AG20443 (cell line): ENCODE measurements at regions not wholly inside any gene's neighbourhood (a gene's known extent, or its start where the extent isn't known, plus 50 kb on each side); places are given as distances from the start of the nearest gene placed in this dataset.
"Not testable (repeated sequence)": the region's sequence is repeated elsewhere in the genome, so short reads cannot be mapped to it uniquely, and the experiment has no call there.

Experiments used
- DNase-seq: peaks from one replicate; pipeline ENCODE4 v3.0.0; 2012; ENCODE audit warnings: low spot score, mixed read lengths

DNA sequence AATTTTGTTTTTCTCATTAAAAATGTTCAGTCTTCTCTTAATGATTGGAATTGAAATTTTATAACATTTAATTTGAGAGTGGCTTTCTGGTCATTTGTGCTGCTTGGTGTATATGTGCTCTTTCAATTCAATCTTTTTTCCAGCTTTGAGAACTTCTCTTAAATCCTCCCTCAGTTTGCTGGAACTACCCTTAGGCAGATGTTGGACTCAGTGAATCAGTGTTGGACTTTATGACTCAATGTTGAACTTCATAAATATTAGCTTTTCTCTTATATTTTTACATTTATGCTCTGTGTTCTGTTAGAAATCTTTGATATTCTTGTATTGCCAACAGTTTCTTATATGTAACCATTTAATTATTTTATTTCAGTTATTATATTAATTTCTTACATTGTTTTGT is 935.5 kb upstream of the FBXO33 start:
- no peak for DNase-seq

DNA sequence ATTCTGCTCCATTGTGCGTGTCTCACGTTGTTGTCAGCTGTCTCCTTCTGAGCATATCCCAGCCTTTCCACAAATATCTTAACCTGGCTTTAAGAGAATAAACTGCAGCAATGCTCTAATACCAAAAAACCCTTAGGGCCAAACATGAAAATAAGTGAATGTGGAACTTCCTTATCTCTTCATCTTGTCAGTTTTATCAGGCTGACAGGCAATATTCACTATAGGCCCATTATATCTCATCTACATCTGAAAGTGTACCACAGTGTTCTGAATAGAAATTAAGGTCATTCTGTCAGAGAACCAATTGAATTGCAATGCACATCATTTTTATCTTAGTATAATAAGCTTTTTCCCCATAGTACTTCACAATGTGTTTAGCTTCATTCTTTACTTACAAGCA is 933.1 kb upstream of the FBXO33 start:
- no peak for DNase-seq

DNA sequence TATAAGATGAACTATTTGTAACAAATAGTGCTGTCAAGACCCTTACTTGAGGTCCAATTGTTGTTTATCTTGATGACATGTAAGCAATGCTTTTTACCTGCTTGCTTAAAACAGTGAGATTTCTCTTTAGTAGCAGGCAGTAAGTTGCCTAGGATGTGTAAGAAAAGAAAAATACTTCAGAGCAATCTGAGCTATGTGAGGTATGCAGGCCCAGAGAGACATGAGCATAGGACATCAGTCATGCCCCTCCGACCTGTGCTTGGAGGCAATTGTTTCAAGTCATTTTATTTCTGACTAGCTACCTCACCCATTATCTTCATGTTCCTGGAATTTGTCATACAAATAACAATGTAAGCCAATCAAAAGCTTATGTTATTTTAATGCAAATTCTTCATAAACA is 930.6 kb upstream of the FBXO33 start:
- DNase-seq: no peak

DNA sequence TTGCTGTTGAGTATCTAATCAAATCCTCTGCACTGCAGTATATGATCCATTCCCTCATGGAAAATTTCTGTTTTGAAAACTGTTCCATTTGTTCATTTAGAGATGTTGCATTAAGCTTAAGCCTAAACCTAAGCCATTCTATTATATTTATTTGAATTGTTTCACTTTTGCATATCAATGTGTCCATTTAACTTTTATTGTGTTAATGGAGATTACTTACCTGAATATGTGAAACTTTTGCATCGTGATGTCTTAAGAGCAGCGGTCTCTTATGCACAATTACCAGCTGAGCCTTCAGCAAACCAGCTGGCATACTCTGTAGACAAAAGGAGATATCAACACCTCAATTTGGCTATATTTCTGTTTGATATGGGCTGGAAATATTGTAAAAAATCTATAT is 922.5 kb upstream of the FBXO33 start:
- DNase-seq: no peak

DNA sequence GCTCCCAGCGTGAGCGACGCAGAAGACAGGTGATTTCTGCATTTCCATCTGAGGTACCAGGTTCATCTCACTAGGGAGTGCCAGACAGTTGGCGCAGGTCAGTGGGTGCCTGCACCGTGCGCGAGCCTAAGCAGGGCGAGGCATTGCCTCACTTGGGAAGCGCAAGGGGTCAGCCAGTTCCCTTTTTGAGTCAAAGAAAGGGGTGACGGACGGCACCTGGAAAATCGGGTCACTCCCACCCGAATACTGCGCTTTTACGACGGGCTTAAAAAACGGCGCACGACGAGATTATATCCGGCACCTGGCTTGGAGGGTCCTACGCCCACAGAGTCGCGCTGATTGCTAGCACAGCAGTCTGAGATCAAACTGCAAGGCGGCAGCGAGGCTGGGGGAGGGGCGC is 915.9 kb upstream of the FBXO33 start:
- DNase-seq: not testable (repeated sequence)

DNA sequence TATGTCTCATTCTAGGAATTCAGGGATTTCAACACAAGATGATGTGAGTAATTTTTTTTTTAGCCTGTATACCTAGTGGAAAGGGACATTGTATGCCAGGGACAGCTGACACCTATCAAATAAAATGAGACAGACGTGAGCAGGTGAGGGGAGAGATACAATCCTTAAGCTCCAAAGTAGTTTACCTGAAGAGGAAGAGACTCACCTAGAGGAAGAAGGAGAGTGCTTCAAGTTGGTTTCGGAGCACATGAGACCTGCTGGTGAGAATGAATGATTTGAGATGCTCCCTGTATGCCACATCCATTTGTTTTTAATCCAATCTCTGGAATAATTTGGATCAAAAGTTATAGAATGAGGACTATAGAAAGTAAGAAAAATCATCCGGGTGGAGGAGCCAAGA is 915.4 kb upstream of the FBXO33 start:
- no peak for DNase-seq

DNA sequence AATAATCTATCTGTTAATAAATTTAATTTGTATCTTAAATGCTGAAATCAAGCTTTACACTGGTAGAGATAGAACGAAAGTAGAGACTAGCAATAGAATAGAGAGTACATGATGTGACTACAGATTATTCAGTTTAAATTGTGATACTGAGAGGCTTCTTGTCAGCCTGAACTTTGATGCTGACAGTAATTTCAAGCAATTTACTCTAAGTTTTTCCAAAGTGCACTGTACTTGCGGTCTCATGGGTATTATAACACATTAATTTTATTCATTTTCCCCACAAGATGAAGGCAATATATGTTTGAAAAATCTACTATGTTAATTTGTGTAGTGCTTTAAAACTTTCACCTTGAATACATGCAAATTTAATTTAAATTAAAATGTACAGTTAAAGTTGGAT is 914.0 kb upstream of the FBXO33 start:
- no peak for DNase-seq

DNA sequence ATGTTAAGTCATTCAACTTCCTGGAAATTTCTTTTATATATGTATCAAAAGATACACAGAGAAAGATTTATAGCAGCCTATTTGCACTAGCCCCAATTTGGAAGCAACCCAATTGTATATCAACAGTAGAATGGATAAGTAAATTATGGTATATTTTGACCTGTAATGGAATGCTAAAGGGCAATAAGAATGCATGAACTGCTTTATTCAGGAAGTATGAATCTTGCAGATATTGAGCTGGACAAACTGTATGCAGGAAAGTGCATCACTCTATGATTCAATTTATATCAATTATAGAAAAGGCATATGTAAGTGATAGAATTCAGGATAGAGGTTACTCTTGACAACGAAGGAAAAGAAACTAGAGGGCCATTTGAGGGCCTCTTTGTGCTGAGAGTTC is 913.1 kb upstream of the FBXO33 start:
- DNase-seq: no peak

DNA sequence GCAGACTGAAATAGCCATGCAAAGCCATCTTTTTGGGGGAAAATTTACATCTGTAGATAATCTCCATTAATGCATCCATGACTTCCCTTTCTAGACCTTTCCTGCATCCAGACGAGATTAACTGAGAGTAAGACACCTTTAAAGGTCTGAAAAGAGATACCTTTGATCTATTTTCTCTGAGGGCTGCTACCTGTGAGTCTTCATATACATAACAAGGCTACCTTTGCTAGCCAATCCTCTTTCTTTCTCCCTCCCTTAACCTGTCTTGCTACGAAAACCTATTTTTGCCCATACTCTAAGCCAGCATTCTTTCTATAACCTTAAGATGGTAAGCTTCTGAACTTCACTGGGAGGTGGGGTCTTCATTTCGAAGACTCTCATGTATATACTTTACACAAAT is 908.5 kb upstream of the FBXO33 start:
- DNase-seq: no peak

DNA sequence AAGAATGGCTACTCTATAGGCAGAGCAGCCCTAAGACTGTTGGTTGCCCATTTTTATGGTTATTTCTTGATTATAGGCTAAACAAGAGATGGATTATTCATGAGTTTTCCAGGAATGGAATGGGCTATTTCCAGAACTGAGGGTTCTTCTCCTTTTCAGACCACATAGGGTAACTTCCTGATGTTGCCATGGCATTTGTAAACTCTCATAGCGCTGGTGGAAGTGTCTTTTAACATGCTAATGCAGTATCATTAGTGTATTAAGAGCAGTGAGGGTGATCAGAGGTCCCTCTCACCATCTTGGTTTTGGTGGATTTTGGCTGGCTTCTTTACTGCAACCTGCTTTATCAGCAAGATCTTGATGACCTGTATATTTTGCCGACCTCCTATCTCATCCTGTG is 904.6 kb upstream of the FBXO33 start:
- no peak for DNase-seq

DNA sequence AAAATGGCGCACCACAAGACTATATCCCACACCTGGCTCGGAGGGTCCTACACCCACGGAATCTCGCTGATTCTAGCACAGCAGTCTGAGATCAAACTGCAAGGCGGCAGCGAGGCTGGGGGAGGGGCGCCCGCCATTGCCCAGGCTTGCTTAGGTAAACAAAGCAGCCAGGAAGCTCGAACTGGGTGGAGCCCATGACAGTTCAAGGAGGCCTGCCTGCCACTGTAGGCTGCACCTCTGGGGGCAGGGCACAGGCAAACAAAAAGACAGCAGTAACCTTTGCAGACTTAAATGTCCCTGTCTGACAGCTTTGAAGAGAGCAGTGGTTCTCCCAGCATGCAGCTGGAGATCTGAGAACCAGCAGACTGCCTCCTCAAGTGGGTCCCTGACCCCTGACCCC is 894.3 kb upstream of the FBXO33 start:
- DNase-seq: not testable (repeated sequence)

DNA sequence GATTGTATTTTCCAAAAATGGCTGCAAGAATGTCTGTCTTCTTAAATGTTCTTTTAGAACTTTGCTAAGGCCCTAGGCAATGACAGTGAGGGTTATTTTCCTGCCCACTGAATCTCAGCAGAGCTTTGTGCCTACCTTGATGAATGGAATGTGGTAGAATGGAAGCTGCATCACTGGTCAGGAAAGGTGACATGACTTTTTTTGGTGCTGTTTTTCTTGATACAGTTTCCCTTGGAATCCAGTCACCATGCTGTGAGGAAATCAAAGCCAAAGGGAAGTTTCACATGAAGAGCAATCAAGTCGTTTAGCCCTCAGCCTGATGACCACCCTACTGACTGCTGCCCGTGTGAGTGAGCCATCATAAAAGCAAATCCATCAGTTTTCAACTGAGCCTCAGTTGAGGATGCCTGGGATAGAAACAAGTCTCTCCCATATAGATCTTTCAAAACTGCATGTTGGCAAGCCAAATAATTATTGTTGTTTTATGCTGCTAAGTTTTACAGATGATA is 886.0 kb upstream of the FBXO33 start:
- no peak for DNase-seq

DNA sequence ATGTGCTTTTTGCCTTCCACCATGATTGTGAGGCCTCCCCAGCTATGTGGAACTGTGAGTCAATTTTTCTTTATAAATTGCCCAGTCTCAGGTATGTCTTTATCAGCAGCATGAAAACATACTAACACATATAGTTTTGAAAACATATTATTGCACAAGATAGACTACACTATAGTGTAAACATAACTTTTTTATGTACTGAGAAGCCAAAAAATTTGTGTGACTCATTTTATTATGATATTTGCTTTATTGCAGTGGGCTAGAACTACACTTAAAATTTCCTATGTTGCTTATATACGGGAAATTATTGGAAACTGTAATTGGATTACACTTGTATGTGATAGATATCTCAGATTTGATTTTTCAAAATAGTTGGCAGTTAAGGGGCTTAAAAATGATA is 885.5 kb upstream of the FBXO33 start:
- DNase-seq: no peak

DNA sequence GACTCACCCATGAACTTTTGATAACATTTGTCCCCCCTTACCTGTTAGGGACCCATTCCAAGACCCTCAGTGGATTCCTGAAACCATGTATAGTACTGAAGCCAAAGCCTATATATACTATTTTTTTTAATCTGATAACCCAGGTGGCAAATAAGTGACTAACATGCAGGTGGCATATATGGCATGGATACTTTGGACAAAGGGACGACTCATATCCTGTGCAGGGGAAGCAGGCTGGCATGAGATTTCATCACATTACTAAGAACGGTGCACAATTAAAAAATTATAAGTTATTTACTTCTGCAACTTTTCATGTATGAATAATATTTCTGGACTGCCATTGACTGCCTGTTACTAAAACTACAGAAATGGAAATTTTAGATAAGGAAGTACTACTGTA is 880.1 kb upstream of the FBXO33 start:
- no peak for DNase-seq

DNA sequence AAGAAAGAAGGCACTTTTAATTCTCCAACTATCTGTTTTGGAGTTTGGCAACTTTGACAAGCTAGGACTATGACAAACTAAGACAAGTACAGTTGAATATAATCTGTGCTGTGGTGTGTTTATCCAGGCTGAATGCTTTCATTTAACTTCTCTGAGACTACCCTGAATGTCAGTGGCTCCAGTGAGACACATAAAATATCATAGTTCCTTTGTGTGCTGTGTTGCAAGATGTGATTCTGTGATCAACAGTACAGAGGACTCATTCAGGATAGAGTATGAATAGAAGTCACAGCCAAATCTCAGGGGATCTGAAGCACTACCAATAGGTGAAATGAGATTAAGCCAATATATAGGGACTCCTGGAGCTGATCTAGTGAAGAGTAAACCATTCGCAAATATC is 876.9 kb upstream of the FBXO33 start:
- DNase-seq: no peak

DNA sequence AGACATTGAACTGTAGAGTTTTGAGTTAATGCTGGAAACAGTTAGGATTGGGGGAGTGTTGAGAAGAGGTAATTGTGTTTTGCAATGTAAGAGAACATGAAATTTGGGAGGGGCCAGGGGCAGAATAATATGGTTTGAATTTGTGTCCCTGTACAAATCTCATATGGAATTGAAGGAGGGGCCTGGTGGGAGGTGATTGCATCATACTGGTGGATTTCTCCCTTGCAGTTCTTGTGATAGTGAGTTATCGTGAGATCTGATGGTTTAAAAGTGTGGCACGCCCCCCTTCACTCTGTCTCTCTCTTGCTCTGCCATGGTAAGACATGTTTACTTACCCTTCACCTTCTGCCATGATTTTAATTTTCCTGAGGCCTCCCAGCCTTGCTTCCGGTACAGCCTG is 876.0 kb upstream of the FBXO33 start:
- DNase-seq: no peak

DNA sequence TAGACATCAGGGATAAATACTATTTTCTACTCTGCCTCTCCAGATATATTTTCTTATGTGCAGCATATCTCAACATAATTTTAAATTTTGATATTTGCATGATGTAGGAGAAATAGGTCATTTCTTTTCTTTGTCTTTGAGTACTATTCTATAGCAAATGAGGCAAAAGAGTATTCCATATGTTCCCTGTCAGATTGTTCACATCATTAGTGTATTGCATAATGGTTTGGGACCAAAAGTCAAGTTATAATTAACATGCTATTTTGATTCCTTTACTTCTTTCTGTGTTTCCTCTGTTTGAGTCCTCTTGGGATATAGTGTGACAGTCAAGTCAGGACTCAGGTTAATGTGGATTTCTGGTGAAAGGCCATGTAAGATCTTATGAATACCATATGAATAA is 864.6 kb upstream of the FBXO33 start:
- no peak for DNase-seq

DNA sequence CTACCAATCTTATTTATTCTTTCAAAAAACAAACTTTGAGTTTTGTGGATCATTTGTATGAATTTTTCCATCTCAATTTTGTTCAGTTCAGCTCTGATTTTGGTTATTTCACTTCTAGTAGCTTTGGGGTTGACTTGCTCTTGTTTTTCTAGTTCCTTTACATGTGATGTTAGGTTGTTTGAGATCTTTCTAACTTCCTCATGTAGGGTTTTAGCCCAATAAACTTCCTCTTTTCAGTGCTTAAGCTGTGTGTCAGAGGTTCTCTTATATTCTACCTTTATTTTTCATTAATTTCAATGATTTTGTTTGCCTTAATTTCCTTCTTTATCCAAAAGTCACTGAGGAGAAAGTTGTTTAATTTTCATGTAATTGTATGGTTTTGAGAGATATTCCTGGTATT is 860.4 kb upstream of the FBXO33 start:
- no peak for DNase-seq

DNA sequence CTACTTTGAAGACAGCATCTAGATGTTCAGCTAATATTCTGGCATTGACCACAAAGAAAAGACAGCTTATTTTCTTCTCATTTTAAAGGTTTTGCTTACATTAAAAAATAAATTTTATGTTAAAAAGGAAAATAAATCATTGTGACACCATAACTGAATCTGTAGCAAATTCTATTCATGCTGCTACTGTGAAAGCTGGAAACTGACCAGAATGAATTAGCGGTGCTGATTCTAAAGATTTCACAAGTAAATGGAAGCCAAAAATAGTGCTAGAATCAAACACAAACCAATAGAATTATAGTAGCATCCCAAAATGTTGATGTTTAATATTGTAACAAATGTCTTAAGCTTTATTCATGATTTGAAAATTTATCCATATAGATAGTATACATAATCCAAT is 850.0 kb upstream of the FBXO33 start:
- no peak for DNase-seq

DNA sequence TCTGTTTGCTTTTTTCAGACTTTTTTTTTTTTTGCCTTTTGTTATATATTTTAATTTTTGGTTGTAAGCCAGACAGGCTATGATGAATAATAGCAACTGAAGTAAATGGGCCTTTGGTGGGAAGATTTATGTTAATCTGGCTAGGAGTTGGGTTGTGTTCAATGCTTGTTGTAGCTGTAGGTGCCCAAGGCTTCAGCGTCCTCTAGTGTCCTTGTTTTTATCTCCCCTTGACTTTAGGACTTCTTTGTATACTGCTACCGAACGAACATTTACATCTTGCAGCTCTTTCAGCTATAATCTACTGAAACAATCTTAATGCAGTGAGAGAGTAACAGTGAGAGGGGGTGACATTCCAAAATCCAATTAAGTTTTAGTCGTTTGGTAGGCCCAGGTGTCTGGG is 848.4 kb upstream of the FBXO33 start:
- no peak for DNase-seq

DNA sequence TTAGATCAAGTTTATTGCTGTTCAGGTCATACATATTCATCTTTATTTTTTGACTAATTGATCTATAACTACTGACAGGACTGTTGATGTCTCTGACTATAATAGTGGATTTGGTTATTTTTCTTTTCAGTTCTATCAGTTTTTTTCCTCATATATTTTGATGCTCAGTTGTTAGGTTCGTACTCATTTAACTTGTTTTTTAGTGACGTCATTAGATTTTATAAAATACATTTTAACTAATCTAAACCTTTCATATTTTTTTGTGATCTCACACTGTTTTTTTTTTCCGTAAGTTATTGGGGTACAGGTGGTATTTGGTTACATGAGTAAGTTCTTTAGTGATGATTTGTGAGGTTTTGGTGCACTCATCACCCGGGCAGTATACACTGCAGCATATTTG is 841.2 kb upstream of the FBXO33 start:
- no peak for DNase-seq

DNA sequence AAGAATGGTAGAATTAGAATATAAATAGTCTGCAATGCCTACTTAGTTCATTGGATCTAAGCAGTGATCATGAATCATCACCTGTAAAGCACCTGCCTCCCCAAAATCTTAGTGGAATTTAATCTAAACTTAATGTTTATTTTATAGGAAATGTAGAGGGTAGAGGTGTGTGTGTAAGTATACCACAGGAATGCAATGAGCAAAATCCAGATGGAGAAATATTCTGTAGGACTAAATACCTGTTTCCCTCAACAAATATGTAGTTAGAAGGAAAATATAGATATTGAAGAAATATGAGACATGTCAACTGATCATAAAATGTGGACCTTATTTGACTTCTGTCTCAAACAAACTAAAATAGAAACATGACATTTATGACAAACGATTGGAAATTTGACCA is 839.2 kb upstream of the FBXO33 start:
- DNase-seq: no peak

DNA sequence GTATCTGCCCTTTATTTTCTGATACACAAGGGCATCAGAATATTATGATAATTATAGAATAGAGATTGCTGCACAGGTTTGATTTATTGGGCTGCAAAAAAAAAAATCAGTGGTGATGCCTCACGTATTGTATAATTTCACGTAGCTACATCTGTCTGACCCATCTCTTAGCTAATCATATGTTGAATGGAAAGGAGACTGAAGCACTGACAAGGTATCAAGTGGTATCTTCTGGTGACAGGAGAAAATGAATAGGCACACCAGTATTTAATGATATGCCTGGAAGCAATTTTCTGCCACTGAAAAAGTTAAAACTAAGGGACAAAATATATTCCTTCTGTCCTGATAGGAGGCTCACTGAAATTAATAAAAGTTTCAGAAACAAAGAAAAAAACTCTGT is 837.2 kb upstream of the FBXO33 start:
- no peak for DNase-seq

DNA sequence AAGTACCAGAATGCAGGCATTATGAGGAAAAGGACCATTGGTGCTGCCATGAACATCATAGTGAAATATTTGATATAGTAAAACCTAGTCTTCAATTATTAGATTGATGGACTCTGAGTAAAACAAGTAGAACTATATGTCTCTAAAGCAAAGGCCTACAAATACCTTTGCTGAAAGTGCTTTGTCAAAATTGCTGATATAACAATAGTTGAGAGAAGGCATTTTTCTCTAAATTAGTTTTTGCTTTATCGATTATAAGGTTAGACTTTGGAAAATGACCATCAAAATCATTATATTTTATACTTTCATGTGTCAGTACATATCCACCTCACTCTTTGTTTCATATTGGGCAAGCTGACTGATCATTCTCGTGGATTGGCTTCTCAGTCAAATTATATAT is 836.0 kb upstream of the FBXO33 start:
- DNase-seq: no peak

DNA sequence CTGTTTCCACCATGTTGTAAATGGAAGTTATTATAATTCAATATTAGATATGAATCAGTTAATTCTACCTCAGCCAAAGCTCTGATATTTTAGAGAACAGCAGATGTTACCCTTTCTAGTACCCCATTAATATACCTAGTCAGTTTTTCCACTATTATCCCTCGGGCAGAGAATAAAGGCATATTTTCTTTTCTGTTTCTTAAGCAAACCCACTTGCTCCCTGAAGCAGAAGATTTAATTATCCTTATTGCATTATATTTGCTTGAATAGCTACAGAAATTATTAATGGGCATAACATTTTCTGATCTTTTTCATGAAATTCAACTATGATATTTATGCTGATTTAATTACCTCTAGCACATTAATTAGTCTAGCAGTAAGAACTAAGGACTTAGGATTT is 832.9 kb upstream of the FBXO33 start:
- DNase-seq: no peak
